ENCODE measurements at regions not wholly inside any gene's neighbourhood (a gene's known extent, or its start where the extent isn't known, plus 50 kb on each side); places are given as distances from the start of the nearest gene placed in this dataset.
"Not testable (repeated sequence)": the region's sequence is repeated elsewhere in the genome, so short reads cannot be mapped to it uniquely, and the experiment has no call there.

DNA sequence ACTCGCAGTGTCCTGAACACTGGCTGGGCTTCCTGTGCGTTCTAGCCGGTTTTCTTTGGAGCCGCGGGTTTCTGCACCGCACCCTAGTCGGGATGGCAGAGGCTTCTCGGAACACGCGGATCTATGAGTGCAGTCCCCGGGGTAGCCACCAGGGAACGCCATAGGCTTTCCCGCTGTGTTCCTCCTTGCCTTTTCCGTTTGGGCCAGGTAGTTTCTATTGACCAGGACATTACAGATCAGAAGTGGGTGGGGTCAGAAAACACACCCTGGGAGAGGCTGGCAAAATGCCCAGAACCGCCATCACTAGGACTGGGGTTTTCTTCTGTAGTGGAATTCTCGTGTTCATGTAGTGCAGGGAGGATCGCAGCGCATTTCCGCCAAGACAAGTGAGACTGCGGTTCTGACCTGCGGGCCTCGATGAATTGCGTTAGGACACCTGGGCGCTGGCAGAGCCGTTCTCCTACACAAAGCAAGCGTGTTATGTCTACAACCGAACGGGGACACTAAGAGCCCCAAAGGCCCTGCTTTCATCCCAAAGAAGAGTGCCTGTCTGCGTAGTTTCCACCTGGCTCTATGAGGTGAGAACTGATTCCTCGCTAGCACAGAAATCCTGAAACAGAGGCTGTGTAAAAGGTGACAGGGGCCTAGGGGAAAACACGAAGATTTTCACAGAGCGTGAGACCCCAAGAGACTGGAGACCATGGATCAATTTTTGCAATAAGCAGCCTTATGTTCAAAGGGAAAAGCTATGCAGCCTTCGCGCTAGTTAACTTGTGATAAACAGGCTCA is 121.5 kb downstream of the PPIAL4G start:
- Histone ChIP-seq H3K27ac (ENCODE audit: insufficient read depth, low read length, poor library complexity, severe bottlenecking) (peak overlapping the region; percentile 8), H3K4me1 (ENCODE audit: control insufficient read depth, insufficient read depth, low read length, poor library complexity, severe bottlenecking) (peaks cover 12% of the 10 kb centered on the region), H3K4me3 (ENCODE audit: insufficient read depth, low read depth, low read length, poor library complexity, severe bottlenecking) (peak overlapping the region; percentile 46)
- peak; percentile 33 to 49 (median 38) for DNase-seq
- not testable (repeated sequence) for H3K36me3 ChIP-seq (ENCODE audit: control insufficient read depth, insufficient read depth, low read length); H3K27me3 ChIP-seq (replicated peaks; ENCODE audit: control insufficient read depth, insufficient read depth, low read length, poor library complexity, severe bottlenecking); H3K9me3 ChIP-seq (ENCODE audit: control insufficient read depth, low read length)

DNA sequence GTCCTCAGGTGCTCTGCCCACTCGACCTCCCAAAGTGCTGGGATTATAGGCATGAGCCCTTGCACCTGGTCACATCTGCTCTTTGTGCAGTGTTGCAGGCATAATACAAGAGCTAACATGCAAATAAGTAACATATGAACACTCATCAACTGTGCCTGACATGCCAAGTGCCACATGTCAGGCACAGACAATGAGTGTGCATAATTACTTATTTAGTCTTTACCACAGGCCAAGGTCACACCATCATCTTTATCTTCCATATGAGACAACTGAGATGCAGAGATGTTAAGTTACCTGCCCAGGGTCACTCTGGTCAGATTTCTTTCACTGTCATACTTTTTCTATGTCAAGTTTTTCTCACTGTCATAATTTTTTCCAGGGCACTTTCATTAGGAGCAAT is 126.1 kb downstream of the PPIAL4G start:
- peaks cover 16% of the 10 kb centered on the region for H3K27me3 ChIP-seq (replicated peaks; ENCODE audit: control insufficient read depth, insufficient read depth, low read length, poor library complexity, severe bottlenecking)
- no peak overlapping the region for H3K4me3 ChIP-seq (ENCODE audit: insufficient read depth, low read depth, low read length, poor library complexity, severe bottlenecking)
- H3K27ac ChIP-seq (ENCODE audit: insufficient read depth, low read length, poor library complexity, severe bottlenecking) = no peak overlapping the region
- no peaks in the 10 kb centered on the region for H3K36me3 ChIP-seq (ENCODE audit: control insufficient read depth, insufficient read depth, low read length)
- H3K9me3 ChIP-seq (ENCODE audit: control insufficient read depth, low read length) = no peaks in the 10 kb centered on the region
- H3K4me1 ChIP-seq (ENCODE audit: control insufficient read depth, insufficient read depth, low read length, poor library complexity, severe bottlenecking) = peaks cover 9% of the 10 kb centered on the region
- DNase-seq = no peak

DNA sequence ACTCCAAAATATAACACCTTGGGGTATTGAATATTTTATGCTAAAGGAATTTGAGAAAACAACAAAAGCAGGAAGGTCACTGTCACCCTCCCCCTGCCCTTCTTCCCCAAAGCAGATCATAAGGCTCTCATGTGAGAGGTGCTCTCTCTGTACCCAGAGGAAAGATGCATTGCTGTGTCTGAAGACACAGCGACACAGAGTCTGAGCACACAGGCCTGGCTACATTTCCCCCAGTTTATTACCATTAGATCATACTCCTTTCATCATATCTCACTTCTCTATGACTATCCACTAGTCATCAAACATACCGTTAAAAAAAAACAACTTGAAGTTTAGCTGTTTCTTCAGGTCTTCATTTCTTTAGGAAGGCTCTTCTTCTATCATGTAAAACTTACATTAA is 127.1 kb downstream of the PPIAL4G start:
- Histone ChIP-seq H3K4me3 (ENCODE audit: insufficient read depth, low read depth, low read length, poor library complexity, severe bottlenecking) (no peak overlapping the region), H3K36me3 (ENCODE audit: control insufficient read depth, insufficient read depth, low read length) (no peaks in the 10 kb centered on the region), H3K4me1 (ENCODE audit: control insufficient read depth, insufficient read depth, low read length, poor library complexity, severe bottlenecking) (peaks cover 4% of the 10 kb centered on the region), H3K9me3 (ENCODE audit: control insufficient read depth, low read length) (no peaks in the 10 kb centered on the region), H3K27ac (ENCODE audit: insufficient read depth, low read length, poor library complexity, severe bottlenecking) (no peak overlapping the region), H3K27me3 (replicated peaks; ENCODE audit: control insufficient read depth, insufficient read depth, low read length, poor library complexity, severe bottlenecking) (peaks cover 16% of the 10 kb centered on the region)
- DNase-seq = no peak

GRCh38 chr1:148354913-148355308 is 128.2 kb downstream of the PPIAL4G start:
- Histone ChIP-seq H3K27ac (ENCODE audit: insufficient read depth, low read length, poor library complexity, severe bottlenecking) (no peak overlapping the region), H3K4me3 (ENCODE audit: insufficient read depth, low read depth, low read length, poor library complexity, severe bottlenecking) (no peak overlapping the region), H3K27me3 (replicated peaks; ENCODE audit: control insufficient read depth, insufficient read depth, low read length, poor library complexity, severe bottlenecking) (peaks cover 16% of the 10 kb centered on the region)

GRCh38 chr1:148354284-148354912 is 128.7 kb downstream of the PPIAL4G start:
- H3K27me3 ChIP-seq (replicated peaks; ENCODE audit: control insufficient read depth, insufficient read depth, low read length, poor library complexity, severe bottlenecking) = peaks cover 16% of the 10 kb centered on the region
- H3K4me3 ChIP-seq (ENCODE audit: insufficient read depth, low read depth, low read length, poor library complexity, severe bottlenecking) = no peak overlapping the region
- DNase-seq = no peak
- H3K36me3 ChIP-seq (ENCODE audit: control insufficient read depth, insufficient read depth, low read length) = no peaks in the 10 kb centered on the region
- no peaks in the 10 kb centered on the region for H3K9me3 ChIP-seq (ENCODE audit: control insufficient read depth, low read length)
- peaks cover 4% of the 10 kb centered on the region for H3K4me1 ChIP-seq (ENCODE audit: control insufficient read depth, insufficient read depth, low read length, poor library complexity, severe bottlenecking)
- no peak overlapping the region for H3K27ac ChIP-seq (ENCODE audit: insufficient read depth, low read length, poor library complexity, severe bottlenecking)

More at GRCh38 chr1:148354913-148355308, 128.2 kb downstream of the PPIAL4G start:
- Histone ChIP-seq H3K9me3 (ENCODE audit: control insufficient read depth, low read length) (no peaks in the 10 kb centered on the region), H3K4me1 (ENCODE audit: control insufficient read depth, insufficient read depth, low read length, poor library complexity, severe bottlenecking) (peaks cover 4% of the 10 kb centered on the region), H3K36me3 (ENCODE audit: control insufficient read depth, insufficient read depth, low read length) (no peaks in the 10 kb centered on the region)
- DNase-seq = no peak

DNA sequence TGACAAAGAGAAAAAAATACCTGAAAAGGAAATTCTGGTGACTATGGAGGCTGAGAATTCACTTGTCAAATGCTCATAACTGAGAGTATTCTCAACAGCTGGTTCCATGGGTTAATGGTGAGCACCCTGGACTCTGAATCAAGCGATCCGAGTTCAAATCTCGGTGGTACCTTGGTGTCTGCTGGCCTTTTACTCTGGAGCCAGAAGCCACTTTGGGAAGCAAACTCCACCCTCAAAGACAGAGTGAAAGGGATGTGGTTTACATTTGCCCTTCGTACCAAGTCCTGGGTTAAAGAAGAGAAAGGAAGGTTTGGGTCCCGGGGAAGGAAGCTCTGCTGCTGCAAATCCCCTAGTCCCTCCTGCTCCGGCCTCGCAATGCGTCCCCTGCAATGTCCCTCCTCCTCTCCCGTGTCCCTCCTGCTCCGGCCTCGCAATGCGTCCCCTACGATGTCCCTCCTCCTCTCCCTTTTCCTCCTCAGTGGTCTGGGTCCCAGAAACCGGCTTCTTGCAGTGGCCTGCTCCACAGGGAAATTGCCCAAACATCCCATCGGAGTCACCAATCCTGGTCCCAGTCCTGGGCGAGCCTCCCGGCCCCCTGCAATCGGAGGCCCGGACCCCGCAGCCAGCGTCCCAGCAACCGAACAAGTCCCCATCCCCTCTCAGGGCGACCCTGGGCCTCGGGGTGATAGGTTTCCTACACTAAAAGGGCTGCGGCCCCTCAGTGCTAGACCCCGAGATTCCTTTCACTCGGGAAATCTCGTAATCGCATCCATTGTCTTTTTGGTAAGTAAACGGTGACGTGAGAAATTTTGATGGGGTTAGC is 129.4 kb downstream of the PPIAL4G start:
- H3K36me3 ChIP-seq (ENCODE audit: control insufficient read depth, insufficient read depth, low read length) = no peaks in the 10 kb centered on the region
- H3K4me1 ChIP-seq (ENCODE audit: control insufficient read depth, insufficient read depth, low read length, poor library complexity, severe bottlenecking) = peaks cover 4% of the 10 kb centered on the region
- no peak for DNase-seq
- no peaks in the 10 kb centered on the region for H3K9me3 ChIP-seq (ENCODE audit: control insufficient read depth, low read length)
- peaks cover 16% of the 10 kb centered on the region for H3K27me3 ChIP-seq (replicated peaks; ENCODE audit: control insufficient read depth, insufficient read depth, low read length, poor library complexity, severe bottlenecking)
- no peak overlapping the region for H3K27ac ChIP-seq (ENCODE audit: insufficient read depth, low read length, poor library complexity, severe bottlenecking)
- no peak overlapping the region for H3K4me3 ChIP-seq (ENCODE audit: insufficient read depth, low read depth, low read length, poor library complexity, severe bottlenecking)

GRCh38 chr1:148352470-148353053 is 130.5 kb downstream of the PPIAL4G start:
- H3K4me1 ChIP-seq (ENCODE audit: control insufficient read depth, insufficient read depth, low read length, poor library complexity, severe bottlenecking) = peaks cover 4% of the 10 kb centered on the region
- H3K27ac ChIP-seq (ENCODE audit: insufficient read depth, low read length, poor library complexity, severe bottlenecking) = no peak overlapping the region
- no peak overlapping the region for H3K4me3 ChIP-seq (ENCODE audit: insufficient read depth, low read depth, low read length, poor library complexity, severe bottlenecking)
- no peaks in the 10 kb centered on the region for H3K36me3 ChIP-seq (ENCODE audit: control insufficient read depth, insufficient read depth, low read length)
- DNase-seq = no peak
- H3K9me3 ChIP-seq (ENCODE audit: control insufficient read depth, low read length) = no peaks in the 10 kb centered on the region
- peaks cover 16% of the 10 kb centered on the region for H3K27me3 ChIP-seq (replicated peaks; ENCODE audit: control insufficient read depth, insufficient read depth, low read length, poor library complexity, severe bottlenecking)

GRCh38 chr1:148347781-148348180 is 135.3 kb downstream of the PPIAL4G start:
- Histone ChIP-seq H3K4me3 (ENCODE audit: insufficient read depth, low read depth, low read length, poor library complexity, severe bottlenecking) (no peak overlapping the region), H3K27me3 (replicated peaks; ENCODE audit: control insufficient read depth, insufficient read depth, low read length, poor library complexity, severe bottlenecking) (peaks cover 3% of the 10 kb centered on the region)
- DNase-seq = no peak

GRCh38 chr1:148345659-148346151 is 137.4 kb downstream of the PPIAL4G start:
- DNase-seq; H3K4me3 ChIP-seq (ENCODE audit: insufficient read depth, low read depth, low read length, poor library complexity, severe bottlenecking); H3K27ac ChIP-seq (ENCODE audit: insufficient read depth, low read length, poor library complexity, severe bottlenecking); H3K9me3 ChIP-seq (ENCODE audit: control insufficient read depth, low read length); H3K4me1 ChIP-seq (ENCODE audit: control insufficient read depth, insufficient read depth, low read length, poor library complexity, severe bottlenecking); H3K36me3 ChIP-seq (ENCODE audit: control insufficient read depth, insufficient read depth, low read length); H3K27me3 ChIP-seq (replicated peaks; ENCODE audit: control insufficient read depth, insufficient read depth, low read length, poor library complexity, severe bottlenecking): not testable (repeated sequence)

More at GRCh38 chr1:148347781-148348180, 135.3 kb downstream of the PPIAL4G start:
- no peaks in the 10 kb centered on the region for H3K36me3 ChIP-seq (ENCODE audit: control insufficient read depth, insufficient read depth, low read length)
- H3K27ac ChIP-seq (ENCODE audit: insufficient read depth, low read length, poor library complexity, severe bottlenecking) = no peak overlapping the region
- no peaks in the 10 kb centered on the region for H3K9me3 ChIP-seq (ENCODE audit: control insufficient read depth, low read length)
- no peaks in the 10 kb centered on the region for H3K4me1 ChIP-seq (ENCODE audit: control insufficient read depth, insufficient read depth, low read length, poor library complexity, severe bottlenecking)

Data from effector memory CD4-positive, alpha-beta T cell (primary cell).